ENCODE measurements at regions not wholly inside any gene's neighbourhood (a gene's known extent, or its start where the extent isn't known, plus 50 kb on each side); places are given as distances from the start of the nearest gene placed in this dataset.
A peak's percentile ranks its signal among the peaks of the same experiment; 100 is the strongest.
"Not testable (repeated sequence)": the region's sequence is repeated elsewhere in the genome, so short reads cannot be mapped to it uniquely, and the experiment has no call there.

DNA sequence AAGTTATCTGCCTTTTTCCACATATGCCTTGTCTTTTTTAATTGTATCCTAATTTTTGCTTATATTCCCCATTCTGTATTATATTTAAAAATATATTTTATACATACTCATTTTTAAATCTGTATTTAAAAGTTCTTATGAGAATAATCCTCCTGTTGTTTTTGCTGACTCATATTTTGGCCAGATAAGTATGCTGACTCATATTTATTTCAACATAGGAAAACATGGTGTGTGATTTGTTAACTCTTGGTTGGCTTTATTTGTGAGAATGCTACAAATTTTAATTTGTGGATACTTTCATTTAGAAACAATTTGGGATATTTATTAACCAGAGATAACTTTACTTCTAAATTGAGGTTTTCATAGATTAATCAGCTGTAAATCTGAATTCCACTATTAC lies 587.7 kb downstream of the CPS1 start:
- DNase-seq (ENCODE audit: low spot score) = no peak

DNA sequence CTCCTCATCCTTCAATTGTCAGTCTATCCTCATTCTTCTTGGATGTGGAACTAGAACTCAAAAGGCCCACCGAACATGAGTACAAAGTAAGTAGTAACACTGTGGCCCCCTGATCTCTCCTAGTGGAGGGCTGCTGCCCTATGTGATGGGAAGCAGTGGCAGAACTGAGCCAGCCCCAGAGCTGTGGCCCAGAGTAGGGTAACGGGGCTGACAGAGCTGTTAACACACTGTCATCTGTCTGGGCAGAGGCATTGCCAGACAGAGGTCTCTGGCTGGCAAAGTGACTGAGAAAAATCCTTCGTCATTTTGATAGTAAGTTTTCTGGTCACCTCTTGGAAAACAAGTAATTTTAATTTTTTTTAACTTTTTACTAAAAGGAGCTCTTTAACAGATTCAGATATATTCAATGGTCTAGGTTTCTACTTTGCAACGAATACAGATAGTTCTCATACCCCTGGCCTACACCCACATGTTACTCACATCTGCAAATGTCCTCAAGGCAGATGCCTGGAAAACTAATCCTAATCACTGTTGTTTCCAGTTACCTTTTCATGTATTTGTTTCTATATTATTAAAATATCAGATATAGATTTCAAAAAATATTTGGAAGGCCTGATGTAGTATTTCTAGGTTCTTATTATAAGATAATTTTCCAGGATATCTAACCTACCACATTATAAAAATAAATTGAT lies 588.7 kb downstream of the CPS1 start:
- no peak for DNase-seq (ENCODE audit: low spot score)

DNA sequence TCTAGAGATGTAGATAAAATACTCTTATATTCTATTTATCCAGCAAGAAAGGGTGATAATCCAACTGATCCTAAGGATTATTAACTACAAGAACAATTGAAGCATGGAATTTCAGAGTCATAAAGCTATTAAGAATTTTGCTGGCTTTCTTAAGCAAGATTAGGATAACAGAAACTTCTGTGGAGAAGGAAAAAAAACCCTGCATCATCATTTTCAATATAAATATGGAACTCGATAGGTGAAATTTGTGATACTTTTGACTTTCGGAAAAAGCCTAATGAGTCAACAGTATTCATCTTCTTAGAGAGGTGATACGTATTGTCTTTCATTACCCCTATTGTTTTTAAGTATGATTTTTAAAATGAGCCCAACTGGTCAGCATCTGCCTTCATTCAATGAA lies 593.3 kb downstream of the CPS1 start:
- DNase-seq (ENCODE audit: low spot score) = no peak

DNA sequence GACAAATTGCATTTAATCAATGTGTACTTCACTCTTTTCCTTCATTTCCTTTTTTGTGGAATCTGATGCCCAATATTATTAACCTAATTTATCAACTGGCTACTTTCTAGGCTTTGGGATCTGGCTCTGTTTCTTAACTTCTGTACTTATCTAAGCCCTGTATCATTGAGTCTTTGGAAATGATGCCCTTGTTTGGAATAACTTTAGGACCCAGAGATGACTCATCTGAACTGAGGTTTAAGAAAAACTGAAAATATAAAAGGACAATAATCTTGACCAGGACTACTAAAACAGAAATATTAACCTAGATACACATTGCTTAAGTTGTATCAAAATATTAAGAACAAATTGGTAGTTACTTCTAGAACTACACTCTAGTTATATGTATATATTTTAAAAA lies 600.8 kb downstream of the CPS1 start:
- DNase-seq (ENCODE audit: low spot score) = no peak

DNA sequence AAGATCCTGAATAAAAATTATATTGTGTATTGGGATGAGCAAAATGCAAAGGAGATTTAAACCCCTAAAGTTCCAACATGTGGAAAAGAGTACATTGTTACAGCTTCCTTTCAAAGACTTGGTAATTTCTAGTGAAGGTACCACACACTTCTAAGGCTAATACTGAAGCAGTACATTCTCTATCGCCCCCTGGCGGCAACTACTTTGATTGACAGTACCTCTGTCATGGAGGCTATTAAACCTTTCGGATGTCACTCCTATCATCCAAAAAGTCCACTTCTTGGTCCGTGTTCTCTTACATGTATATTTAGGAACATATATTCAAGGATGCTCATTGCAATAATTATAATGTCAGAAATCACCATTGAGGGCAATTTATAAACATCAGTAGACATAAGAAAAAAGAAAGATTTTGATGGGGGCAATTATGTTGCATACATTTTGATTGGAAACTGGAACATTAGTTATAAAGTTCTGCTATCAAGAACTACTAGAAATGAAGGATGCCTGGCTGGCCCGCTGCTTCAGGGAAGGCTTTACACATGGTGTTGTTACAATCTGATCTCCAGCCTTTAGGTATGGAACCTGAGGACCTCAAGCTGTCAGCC lies 601.6 kb downstream of the CPS1 start:
- DNase-seq (ENCODE audit: low spot score) = peak; percentile 74

DNA sequence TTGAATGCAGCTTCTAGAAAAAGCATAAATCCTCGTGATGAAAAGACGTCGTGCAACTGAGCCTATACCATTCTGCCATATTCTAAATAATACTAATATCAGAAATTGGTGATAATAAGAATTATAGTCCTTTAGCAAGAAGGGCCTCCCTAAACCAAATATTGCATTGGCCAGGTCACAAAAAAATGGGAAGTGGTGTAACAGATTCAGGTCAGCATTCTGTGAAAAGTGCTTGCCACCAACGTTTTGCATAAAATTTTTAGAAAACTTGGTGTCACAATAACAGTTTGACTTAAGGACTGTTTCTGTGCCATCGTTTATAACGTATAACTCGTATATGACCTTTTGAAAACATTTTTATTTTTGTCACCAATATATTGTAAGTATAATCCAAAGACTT lies 603.6 kb downstream of the CPS1 start:
- DNase-seq (ENCODE audit: low spot score) = no peak

DNA sequence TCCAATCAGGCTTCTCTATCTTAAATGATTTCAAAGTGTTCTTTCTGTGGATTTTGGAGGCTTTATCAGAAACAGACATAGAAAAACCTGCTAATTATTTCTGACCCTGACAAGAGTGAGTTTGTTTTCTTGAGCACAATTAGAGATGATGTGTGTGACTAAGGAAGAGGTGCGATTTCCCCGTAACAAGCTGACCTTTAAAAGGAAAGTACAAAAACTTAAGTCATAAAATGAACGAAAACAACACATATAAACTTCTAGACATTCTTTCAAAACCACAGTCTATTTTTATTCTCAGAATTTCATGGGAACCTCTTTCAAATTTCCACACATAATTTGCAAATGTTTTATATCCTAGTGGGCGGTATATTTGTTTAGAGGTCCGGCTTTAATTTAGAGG lies 604.8 kb downstream of the CPS1 start:
- no peak for DNase-seq (ENCODE audit: low spot score)

DNA sequence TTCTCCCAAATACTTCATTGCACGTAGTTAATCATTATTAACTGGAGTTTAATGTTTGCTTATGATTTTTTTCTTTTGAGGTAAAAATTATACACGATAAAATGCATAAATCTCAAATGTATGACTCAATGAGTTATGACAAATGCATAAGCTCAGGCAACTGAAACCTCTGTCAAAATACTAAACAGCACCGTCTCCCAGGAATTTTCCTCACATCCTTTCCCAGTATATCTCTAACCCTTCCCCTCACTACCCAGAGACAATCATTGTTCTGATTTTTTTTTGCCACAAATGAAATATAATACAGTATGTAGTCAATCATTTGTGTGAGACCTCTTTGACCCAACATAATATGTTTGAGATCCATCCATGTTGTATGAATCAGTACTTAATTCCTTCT lies 606.5 kb downstream of the CPS1 start:
- DNase-seq (ENCODE audit: low spot score) = no peak

DNA sequence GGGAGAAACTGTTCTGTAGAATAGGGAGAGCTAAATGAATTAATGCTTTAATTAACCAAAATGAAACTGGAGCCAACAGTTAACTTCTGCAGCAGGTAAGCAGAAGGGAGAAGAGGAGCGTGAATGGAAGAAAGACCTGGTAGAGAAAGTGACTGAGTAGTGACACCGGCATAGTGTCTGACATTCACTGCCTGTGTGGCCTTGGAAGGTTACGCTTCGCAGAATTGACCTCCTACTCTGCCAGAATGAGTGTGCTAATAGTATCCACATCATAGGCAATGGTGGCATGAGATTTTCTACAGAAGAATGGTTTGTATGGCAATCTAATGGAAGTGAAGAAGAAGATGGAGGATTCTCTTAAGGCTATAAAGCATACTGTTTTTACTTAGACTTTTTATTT lies 614.4 kb downstream of the CPS1 start:
- no peak for DNase-seq (ENCODE audit: low spot score)

DNA sequence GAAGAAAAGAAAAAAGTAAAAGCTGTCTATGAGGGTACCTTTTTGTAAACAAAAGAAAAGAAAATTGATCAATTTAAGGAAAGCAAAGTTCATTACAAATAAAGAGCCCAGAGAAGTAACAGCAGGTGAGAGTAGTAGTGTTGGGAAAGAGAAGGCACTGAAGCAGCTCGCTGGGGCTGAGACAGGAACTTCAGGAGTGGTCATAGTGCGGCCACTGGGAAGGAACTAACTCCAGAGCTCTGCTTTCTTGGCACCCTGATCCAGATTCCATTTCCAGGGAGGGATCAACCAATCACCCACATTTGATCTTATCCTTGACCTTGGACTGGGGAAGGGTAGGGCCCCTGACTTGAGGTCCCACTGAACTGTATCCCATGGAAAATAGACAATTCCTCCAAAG lies 617.6 kb downstream of the CPS1 start:
- DNase-seq (ENCODE audit: low spot score) = no peak

DNA sequence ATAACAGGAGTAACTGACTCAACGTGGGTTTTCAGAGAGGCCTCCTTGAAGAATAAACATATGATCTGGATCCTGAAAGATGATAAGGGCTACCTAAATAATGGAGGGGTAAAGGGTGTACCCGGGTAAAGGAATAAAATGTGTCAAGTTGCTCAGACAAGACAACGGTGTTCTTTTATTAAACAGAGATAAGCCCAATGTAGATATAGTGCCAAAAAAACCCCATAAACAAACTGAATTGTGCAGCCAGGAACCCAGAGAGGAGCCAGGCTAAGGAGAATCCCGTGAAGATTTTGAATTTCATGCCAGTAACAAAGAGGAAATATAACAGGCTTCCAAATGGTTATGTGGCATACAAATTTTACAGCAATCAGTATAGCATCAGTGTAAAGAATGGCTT lies 618.2 kb downstream of the CPS1 start:
- DNase-seq (ENCODE audit: low spot score) = no peak

DNA sequence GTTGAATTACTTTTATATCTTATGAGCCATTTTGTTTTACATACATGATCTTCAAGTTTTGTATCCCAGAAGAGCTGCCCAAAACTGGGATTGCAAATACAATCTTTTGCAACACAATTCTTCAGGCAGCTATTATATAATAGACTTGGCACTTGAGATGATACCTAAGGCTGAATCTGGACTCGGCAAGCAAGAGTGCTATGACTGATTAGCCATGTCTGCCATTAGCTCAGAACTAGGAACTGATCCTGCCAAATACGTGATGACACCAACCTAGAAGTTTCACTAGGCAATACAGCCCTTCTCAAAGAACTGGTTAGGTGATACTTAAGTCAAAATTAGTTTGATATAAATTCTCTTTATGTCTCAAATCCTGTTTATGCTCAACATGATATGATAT lies 619.6 kb downstream of the CPS1 start:
- no peak for DNase-seq (ENCODE audit: low spot score)

DNA sequence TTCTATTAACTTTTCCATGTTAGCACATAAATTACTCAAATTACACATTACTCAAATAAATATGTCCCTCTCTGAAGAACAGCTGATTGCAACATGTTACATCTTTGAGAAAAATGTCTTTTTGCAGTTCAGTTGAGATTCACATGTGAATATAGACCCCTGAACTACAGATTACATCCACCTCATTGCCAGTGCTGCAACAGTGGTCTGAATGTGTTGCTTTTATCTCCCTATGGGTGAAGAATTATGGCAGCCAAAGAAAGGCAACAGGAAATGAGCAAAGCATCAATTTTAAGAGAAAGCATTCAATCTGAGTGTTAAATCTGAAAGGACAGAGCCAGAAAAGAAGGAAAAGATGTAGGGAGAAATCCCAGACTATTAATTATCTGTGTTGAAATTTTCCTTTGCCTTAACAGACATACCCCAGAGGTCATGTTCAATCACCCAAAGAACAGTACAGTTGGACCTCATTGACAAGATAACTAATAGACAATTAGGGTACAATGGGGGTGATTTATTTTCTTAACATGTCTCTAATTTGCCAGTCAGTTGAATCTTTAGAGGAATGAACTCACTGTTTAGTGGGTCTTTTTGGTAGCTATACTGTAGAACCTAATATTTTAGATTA lies 620.2 kb downstream of the CPS1 start:
- DNase-seq (ENCODE audit: low spot score) = no peak

DNA sequence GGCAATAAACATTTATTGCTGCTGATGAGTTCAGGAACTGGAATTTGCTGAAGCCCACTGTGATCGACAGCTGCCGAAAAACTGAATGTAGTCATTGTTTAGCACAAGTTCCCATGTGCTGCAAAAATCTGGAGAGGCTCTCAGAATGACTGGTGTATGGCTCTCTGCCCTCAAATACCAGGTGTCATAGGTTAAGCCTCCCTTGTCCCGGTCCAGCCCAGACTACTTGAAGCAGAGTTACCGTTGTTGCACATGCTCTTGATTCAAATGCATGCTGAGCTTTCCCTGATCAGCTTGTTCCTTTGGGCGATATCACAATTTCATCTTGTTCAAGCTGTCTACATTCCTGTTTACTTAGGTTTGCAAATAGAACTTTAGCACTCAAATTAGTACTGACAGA lies 625.2 kb downstream of the CPS1 start:
- DNase-seq (ENCODE audit: low spot score) = no peak

DNA sequence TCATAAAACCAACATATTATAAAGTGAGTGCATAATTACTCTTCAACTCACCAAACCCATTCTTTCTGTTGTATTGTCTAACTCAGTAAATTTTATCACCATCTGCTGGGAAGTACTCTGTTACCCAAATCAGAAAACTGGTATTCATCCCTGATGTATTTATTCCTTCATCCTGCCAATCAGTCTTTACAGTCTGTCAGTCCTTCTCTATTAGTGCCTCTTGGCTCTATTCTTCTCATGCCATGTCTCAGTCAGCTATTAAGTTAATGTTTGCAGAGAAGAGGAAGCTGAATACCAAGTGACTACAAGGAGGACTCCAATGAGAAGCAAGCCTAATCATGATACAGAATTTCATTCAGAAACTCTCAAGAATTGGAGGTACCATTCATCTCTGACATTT lies 631.2 kb downstream of the CPS1 start:
- no peak for DNase-seq (ENCODE audit: low spot score)

DNA sequence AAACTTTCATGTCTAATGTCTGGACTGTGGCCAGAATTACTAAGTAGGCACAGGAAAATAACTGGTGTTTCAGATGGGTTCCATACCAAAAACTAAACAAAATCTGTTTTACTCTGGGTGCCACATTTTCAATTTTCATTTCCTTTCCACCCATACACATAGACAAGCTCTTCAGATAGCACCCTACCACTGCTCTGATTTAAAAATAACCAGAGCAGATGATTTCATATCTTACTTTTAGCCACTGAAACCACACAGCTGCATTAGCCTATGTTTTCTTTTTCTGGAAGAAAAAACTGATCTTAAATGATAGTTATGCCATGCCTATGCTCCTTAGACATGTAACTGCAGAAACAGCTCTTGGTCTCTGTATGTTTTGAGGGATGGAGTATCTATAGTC lies 647.6 kb downstream of the CPS1 start:
- no peak for DNase-seq (ENCODE audit: low spot score)

DNA sequence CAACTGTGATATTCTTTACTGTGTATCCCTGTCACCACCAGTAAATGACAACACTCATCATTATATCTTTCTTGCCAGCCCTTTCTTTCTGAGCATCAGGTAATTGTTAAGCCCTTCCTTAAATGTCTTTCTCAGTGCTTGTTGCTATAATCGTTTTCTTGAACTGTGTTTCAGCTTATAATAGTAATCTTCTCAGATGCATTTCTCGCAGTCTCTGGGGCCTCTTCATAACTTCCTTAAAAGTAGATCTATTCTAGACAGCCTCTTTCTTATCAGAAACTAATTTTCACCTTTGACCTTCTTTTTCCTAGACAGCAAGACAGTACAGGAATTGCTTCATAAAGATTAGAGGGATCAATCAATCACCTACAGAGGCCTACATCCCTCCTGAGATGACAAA lies 648.1 kb downstream of the CPS1 start:
- no peak for DNase-seq (ENCODE audit: low spot score)

DNA sequence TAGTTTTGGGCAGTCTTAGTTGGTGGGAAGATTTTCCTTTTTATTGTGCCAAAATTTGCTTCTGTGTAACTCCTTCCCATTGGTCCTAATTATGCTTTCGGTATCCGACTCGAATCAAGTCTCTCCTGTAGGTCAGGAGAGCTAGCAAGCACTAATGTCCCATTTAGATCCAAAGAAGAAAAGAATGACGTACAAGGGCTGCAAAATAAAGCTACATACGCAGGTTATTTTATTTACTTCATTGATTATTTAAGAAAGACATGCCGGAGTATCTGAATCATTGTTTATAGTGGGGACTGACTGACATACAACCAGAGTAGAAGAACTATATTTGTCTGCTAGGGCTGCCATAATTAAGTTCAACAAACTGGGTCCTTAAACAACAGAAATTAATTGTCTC lies 648.5 kb downstream of the CPS1 start:
- no peak for DNase-seq (ENCODE audit: low spot score)

DNA sequence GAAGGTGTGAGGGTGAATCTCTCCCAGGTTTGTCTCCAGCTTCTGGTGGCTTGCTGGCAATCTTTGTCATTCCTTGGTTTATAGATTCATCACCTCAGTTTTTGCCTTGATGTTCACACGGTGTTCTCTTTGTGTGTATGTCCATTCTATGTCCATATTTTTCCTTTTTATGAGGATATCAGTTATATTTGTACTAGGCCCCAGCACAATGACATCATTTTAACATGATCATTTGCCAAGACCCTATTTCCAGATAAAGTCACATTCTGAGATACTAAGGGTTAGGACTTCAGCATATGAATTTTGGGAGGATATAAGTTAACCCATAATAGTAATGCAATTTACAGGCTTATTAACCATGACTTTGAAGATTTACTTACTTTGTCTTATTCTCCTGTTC lies 649.0 kb downstream of the CPS1 start:
- no peak for DNase-seq (ENCODE audit: low spot score)

DNA sequence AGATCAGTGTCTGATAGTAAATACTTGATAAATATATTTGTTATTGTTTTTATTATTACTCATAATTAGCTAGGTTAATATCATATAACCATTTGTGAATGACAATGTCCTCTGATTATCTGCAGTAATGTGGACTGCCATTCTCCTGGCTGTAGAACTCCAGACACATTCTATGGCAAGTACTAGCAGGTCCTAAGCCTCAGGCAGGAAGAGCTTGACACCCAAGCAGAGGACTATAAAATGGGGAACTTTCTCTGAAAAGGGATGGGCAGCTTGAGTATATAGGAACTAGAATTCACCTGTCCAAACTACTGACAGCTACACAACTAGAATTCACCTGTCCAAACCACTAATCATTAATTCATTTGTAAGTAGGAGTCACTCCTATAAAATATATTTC lies 649.4 kb downstream of the CPS1 start:
- DNase-seq (ENCODE audit: low spot score) = no peak

DNA sequence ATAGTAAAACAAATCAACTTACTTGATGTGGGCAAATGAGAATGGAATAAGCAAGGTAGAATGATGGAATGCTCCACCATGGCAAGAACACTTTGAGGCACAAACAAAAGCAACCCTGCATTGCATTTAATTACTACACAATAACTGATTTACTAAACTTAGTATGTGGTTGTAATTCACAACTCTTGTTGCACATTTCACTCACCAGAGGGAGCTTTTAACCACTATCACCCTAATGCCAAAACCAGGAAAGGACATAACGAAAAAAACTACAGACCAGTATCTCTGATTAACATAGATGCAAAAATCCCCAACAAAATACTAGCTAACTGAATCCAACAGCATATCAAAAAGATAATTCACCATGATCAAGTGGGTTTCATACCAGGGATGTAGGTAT lies 659.8 kb downstream of the CPS1 start:
- no peak for DNase-seq (ENCODE audit: low spot score)

DNA sequence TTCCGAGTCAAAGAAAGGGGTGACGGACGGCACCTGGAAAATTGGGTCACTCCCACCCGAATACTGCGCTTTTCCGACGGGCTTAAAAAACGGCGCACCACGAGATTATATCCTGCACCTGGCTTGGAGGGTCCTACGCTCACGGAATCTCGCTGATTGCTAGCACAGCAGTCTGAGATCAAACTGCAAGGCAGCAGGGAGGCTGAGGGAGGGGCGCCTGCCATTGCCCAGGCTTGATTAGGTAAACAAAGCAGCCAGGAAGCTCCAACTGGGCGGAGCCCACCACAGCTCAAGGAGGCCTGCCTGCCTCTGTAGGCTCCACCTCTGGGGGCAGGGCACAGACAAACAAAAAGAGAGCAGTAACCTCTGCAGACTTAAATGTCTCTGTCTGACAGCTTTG lies 663.1 kb downstream of the CPS1 start:
- not testable (repeated sequence) for DNase-seq (ENCODE audit: low spot score)

DNA sequence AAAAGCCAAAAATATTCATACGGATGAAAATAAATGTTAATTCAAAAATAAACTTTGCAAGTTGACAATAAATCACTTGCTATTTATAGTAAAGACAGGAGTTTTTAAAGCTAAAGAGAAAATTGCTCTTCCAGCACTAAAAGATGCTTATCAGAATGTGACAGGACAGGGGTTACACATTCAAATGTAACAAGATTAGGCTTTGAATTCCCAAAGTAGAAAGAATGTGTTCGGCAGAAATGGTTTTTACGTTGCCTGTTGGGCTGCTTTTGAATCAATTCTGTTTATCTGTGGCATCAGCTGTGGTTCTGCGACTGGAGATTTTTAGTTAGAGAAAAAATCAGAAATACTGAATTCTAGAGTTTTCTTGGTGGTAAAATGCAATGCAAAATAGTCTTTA lies 669.4 kb downstream of the CPS1 start:
- DNase-seq (ENCODE audit: low spot score) = no peak

DNA sequence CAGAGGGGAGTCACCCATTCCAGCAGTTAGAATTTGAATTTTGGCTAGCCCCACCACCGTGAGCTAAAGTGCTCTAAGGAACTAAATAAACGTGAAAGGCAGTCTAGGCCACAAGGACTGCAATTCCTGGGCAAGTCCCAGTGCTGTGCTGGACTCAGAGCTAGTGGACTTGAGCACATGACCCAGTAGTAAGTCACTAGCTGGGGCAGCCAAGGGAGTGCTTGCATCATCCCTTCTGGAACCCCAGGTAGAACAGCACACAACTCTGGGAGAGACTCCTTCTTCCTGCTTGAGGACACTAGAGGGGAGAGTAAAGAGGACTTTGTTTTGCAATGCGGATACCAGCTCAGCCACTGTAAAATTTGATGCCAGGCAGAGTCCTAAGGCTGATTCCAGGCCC lies 672.2 kb downstream of the CPS1 start:
- DNase-seq (ENCODE audit: low spot score) = no peak

Measured in globus pallidus (tissue), 1 donor.